A549 (cell line): ENCODE measurements at regions not wholly inside any gene's neighbourhood (a gene's known extent, or its start where the extent isn't known, plus 50 kb on each side); places are given as distances from the start of the nearest gene placed in this dataset.
"Not testable (repeated sequence)": the region's sequence is repeated elsewhere in the genome, so short reads cannot be mapped to it uniquely, and the experiment has no call there.

Experiments
- CBX2 ChIP-seq: fragments of 200-600 bp; sonication (generic); IDR thresholded peaks from 2 replicates; pipeline ENCODE4 v1.6.1; 2016; ENCODE audit warnings: low read depth, mild to moderate bottlenecking, borderline replicate concordance
- JUN ChIP-seq, 2 experiments: fragments of >200 bp; sonication (Bioruptor Twin); formaldehyde crosslinking; IDR thresholded peaks; 2 replicates in 1 of 2; 3 replicates in 1 of 2; pipeline ENCODE4 v1.6.1; 2016 to 2017
- POLR2A ChIP-seq: IDR thresholded peaks from 2 replicates; pipeline ENCODE4 v1.6.1; 2012; ENCODE audit warnings: mild to moderate bottlenecking, low read length
- SREBF2 ChIP-seq: fragments of 450-650 bp; IDR thresholded peaks from 2 replicates; pipeline ENCODE4 v1.6.1; 2014; ENCODE audit warnings: mild to moderate bottlenecking, moderate library complexity
- TP53 ChIP-seq: fragments of 250-450 bp; sonication (Bioruptor Pico); IDR thresholded peaks from 2 replicates; pipeline ENCODE4 v1.5.0; 2021; ENCODE audit warnings: mild to moderate bottlenecking, moderate library complexity
- TF ChIP-seq, protein P1 (sequence below): fragments of >200 bp; sonication (Bioruptor Twin); formaldehyde crosslinking; IDR thresholded peaks from 3 replicates; pipeline ENCODE4 v1.5.1; 2016
- TF ChIP-seq, protein P2 (sequence below): fragments of 200-600 bp; sonication (generic); IDR thresholded peaks from 2 replicates; pipeline ENCODE4 v1.6.1; 2016; ENCODE audit warnings: antibody characterized with exemption, mild to moderate bottlenecking, moderate library complexity

DNA sequence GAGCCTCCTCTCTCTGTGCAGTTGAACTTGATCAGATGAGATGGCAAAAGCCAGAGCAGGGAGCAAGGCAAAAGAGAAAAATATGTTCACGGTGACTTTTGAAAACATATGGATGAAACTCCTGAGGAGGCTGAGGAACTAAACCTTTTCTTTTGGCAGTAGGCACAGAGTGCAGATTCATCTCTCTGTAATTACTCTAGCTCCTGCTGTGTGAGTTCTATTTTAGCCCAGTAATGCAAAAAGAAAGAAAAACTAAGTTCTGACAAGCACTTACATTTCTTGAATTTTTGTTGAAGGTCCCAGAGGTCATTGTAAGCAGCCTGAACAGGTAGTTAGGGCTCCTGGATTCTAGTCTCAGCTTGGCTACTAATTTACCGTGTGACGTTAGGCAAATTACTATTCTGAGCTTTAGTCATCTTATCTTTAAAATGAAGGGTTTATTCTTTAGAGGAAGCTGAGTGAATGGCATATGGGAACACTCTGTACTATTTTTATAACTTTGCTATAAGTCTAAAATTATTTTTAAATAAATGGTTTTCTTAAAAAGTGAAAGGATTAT lies 114.7 kb upstream of the NBPF26 start:
- TF ChIP-seq JUN (IDR thresholded peaks at IDR 0.05); POLR2A; TP53 (CRISPR knock-in tag); CBX2; SREBF2: not testable (repeated sequence)
- TF ChIP-seq, protein P1, sequence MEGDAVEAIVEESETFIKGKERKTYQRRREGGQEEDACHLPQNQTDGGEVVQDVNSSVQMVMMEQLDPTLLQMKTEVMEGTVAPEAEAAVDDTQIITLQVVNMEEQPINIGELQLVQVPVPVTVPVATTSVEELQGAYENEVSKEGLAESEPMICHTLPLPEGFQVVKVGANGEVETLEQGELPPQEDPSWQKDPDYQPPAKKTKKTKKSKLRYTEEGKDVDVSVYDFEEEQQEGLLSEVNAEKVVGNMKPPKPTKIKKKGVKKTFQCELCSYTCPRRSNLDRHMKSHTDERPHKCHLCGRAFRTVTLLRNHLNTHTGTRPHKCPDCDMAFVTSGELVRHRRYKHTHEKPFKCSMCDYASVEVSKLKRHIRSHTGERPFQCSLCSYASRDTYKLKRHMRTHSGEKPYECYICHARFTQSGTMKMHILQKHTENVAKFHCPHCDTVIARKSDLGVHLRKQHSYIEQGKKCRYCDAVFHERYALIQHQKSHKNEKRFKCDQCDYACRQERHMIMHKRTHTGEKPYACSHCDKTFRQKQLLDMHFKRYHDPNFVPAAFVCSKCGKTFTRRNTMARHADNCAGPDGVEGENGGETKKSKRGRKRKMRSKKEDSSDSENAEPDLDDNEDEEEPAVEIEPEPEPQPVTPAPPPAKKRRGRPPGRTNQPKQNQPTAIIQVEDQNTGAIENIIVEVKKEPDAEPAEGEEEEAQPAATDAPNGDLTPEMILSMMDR: not testable (repeated sequence)
- TF ChIP-seq, protein P2, sequence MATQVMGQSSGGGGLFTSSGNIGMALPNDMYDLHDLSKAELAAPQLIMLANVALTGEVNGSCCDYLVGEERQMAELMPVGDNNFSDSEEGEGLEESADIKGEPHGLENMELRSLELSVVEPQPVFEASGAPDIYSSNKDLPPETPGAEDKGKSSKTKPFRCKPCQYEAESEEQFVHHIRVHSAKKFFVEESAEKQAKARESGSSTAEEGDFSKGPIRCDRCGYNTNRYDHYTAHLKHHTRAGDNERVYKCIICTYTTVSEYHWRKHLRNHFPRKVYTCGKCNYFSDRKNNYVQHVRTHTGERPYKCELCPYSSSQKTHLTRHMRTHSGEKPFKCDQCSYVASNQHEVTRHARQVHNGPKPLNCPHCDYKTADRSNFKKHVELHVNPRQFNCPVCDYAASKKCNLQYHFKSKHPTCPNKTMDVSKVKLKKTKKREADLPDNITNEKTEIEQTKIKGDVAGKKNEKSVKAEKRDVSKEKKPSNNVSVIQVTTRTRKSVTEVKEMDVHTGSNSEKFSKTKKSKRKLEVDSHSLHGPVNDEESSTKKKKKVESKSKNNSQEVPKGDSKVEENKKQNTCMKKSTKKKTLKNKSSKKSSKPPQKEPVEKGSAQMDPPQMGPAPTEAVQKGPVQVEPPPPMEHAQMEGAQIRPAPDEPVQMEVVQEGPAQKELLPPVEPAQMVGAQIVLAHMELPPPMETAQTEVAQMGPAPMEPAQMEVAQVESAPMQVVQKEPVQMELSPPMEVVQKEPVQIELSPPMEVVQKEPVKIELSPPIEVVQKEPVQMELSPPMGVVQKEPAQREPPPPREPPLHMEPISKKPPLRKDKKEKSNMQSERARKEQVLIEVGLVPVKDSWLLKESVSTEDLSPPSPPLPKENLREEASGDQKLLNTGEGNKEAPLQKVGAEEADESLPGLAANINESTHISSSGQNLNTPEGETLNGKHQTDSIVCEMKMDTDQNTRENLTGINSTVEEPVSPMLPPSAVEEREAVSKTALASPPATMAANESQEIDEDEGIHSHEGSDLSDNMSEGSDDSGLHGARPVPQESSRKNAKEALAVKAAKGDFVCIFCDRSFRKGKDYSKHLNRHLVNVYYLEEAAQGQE: not testable (repeated sequence)
